ENCODE measurements at regions not wholly inside any gene's neighbourhood (a gene's known extent, or its start where the extent isn't known, plus 50 kb on each side); places are given as distances from the start of the nearest gene placed in this dataset.

- TF ChIP-seq CTCF (tag by site-specific recombination; IDR thresholded peaks at IDR 0.05) (no peak), ZEB2 (tag by site-specific recombination; IDR thresholded peaks at IDR 0.05) (no peak), ZNF76 (tag by site-specific recombination; IDR thresholded peaks at IDR 0.05; ENCODE audit: borderline replicate concordance, low read depth) (no peak), ZNF768 (tag by site-specific recombination; IDR thresholded peaks at IDR 0.05) (no peak), SP7 (tag by site-specific recombination; IDR thresholded peaks at IDR 0.05) (no peak)
These were observed 118.9 kb upstream of the NMUR2 start for GRCh38 chr5:152523964-152524363.
